A204.1 (cell line): ENCODE measurements at regions not wholly inside any gene's neighbourhood (a gene's known extent, or its start where the extent isn't known, plus 50 kb on each side); places are given as distances from the start of the nearest gene placed in this dataset.

Source experiments
- FAIRE-seq: peaks from 2 replicates; lab custom pipeline; 2012; peaks lifted over from hg19 to GRCh38; lab: Jason Lieb, UNC

- no peak for FAIRE-seq
Observed at GRCh38 chr10:81820418-81820817, 54.6 kb upstream of the NRG3 start.
